HG03139 (cell line): ENCODE measurements at regions not wholly inside any gene's neighbourhood (a gene's known extent, or its start where the extent isn't known, plus 50 kb on each side); places are given as distances from the start of the nearest gene placed in this dataset.
"Not testable (repeated sequence)": the region's sequence is repeated elsewhere in the genome, so short reads cannot be mapped to it uniquely, and the experiment has no call there.

Experiments
- ATAC-seq: cut with Tn5 transposase; IDR thresholded peaks from one replicate; pipeline ENCODE4 v1.9.1; 2021; ENCODE audit not compliant: unreplicated experiment

- ATAC-seq: no peak
Observed at GRCh38 chr7:23931633-23932032, 221.6 kb downstream of the STK31 start.

- no peak for ATAC-seq
Observed at GRCh38 chr7:23938215-23938614, 228.2 kb downstream of the STK31 start.

GRCh38 chr7:23938937-23939552, 229.0 kb downstream of the STK31 start:
- peak; percentile 77 for ATAC-seq

- not testable (repeated sequence) for ATAC-seq
Observed at GRCh38 chr7:23939747-23940146, 229.7 kb downstream of the STK31 start.

GRCh38 chr7:23941551-23941950, 231.5 kb downstream of the STK31 start:
- no peak for ATAC-seq

GRCh38 chr7:23942032-23942431, 232.0 kb downstream of the STK31 start:
- ATAC-seq: no peak

GRCh38 chr7:23944131-23944530, 234.1 kb downstream of the STK31 start:
- no peak for ATAC-seq

GRCh38 chr7:23945472-23945871, 235.5 kb downstream of the STK31 start:
- no peak for ATAC-seq

GRCh38 chr7:23955145-23955544, 245.1 kb downstream of the STK31 start:
- no peak for ATAC-seq

GRCh38 chr7:23955600-23956149, 245.7 kb downstream of the STK31 start:
- ATAC-seq: no peak

- ATAC-seq: no peak
Observed at GRCh38 chr7:23956772-23957576, 247.0 kb downstream of the STK31 start.

GRCh38 chr7:23959821-23960220, 249.8 kb downstream of the STK31 start:
- no peak for ATAC-seq

- no peak for ATAC-seq
Observed at GRCh38 chr7:23960361-23960760, 250.3 kb downstream of the STK31 start.

- no peak for ATAC-seq
Observed at GRCh38 chr7:23963461-23964165, 253.6 kb downstream of the STK31 start.

- ATAC-seq: no peak
Observed at GRCh38 chr7:23964715-23965114, 254.7 kb downstream of the STK31 start.

- no peak for ATAC-seq
Observed at GRCh38 chr7:23965296-23965695, 255.3 kb downstream of the STK31 start.

GRCh38 chr7:23966941-23967340, 256.9 kb downstream of the STK31 start:
- ATAC-seq: no peak

- no peak for ATAC-seq
Observed at GRCh38 chr7:23967949-23968599, 258.1 kb downstream of the STK31 start.

- no peak for ATAC-seq
Observed at GRCh38 chr7:23968791-23969190, 258.8 kb downstream of the STK31 start.

- no peak for ATAC-seq
Observed at GRCh38 chr7:23969443-23969842, 259.4 kb downstream of the STK31 start.

GRCh38 chr7:23970193-23970592, 260.2 kb downstream of the STK31 start:
- ATAC-seq: no peak
